ENCODE measurements at regions not wholly inside any gene's neighbourhood (a gene's known extent, or its start where the extent isn't known, plus 50 kb on each side); places are given as distances from the start of the nearest gene placed in this dataset.

- TF ChIP-seq EZH2 (IDR thresholded peaks at IDR 0.05), result no peak
- no peak for TF ChIP-seq YY1 (IDR thresholded peaks at IDR 0.05; ENCODE audit: extremely low read depth, insufficient replicate concordance, low read depth, low read length)
- no peak for TF ChIP-seq POLR2AphosphoS5 (IDR thresholded peaks at IDR 0.05; ENCODE audit: low read depth, low read length)
- TF ChIP-seq, protein P1, sequence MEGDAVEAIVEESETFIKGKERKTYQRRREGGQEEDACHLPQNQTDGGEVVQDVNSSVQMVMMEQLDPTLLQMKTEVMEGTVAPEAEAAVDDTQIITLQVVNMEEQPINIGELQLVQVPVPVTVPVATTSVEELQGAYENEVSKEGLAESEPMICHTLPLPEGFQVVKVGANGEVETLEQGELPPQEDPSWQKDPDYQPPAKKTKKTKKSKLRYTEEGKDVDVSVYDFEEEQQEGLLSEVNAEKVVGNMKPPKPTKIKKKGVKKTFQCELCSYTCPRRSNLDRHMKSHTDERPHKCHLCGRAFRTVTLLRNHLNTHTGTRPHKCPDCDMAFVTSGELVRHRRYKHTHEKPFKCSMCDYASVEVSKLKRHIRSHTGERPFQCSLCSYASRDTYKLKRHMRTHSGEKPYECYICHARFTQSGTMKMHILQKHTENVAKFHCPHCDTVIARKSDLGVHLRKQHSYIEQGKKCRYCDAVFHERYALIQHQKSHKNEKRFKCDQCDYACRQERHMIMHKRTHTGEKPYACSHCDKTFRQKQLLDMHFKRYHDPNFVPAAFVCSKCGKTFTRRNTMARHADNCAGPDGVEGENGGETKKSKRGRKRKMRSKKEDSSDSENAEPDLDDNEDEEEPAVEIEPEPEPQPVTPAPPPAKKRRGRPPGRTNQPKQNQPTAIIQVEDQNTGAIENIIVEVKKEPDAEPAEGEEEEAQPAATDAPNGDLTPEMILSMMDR (IDR thresholded peaks at IDR 0.05 in 2 of 3, conservative IDR thresholded peaks at IDR 0.05 in 1 of 3; ENCODE audit: borderline replicate concordance in 1 of 3, insufficient read depth in 1 of 3, low read depth in 2 of 3, low read length in 2 of 3), result no peak
- no peak for TF ChIP-seq POLR2A (IDR thresholded peaks at IDR 0.05; ENCODE audit: borderline replicate concordance, extremely low read depth, insufficient read depth, insufficient read length)
- TF ChIP-seq, protein P2, sequence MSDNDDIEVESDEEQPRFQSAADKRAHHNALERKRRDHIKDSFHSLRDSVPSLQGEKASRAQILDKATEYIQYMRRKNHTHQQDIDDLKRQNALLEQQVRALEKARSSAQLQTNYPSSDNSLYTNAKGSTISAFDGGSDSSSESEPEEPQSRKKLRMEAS (IDR thresholded peaks at IDR 0.05), result no peak
- no peak for TF ChIP-seq EZH2phosphoT487 (IDR thresholded peaks at IDR 0.05; ENCODE audit: borderline replicate concordance)
- TF ChIP-seq ZNF274 (IDR thresholded peaks at IDR 0.05; ENCODE audit: low read depth, low read length), result no peak
Measured at GRCh38 chrX:124860736-124861135, 458.9 kb upstream of the TEX13C start.

Measured in HCT116 (cell line).